Suprapubic skin (tissue), 4 donors: ENCODE measurements at regions not wholly inside any gene's neighbourhood (a gene's known extent, or its start where the extent isn't known, plus 50 kb on each side); places are given as distances from the start of the nearest gene placed in this dataset.

ENCODE experiments used
- DNase-seq, 2 donors: peaks; one replicate each; pipeline ENCODE4 v3.0.0-alpha.2; 2019; ENCODE audit warnings: low spot score in 2 of 2
- H3K27ac ChIP-seq: fragments of 200-600 bp; sonication (generic); one replicate; pipeline ENCODE4 v1.5.1; 2019
- H3K27me3 ChIP-seq: fragments of 200-600 bp; sonication (generic); one replicate; pipeline ENCODE4 v1.5.1; 2019
- H3K36me3 ChIP-seq: fragments of 200-600 bp; sonication (generic); one replicate; pipeline ENCODE4 v1.5.1; 2019
- H3K4me1 ChIP-seq: fragments of 200-600 bp; sonication (generic); one replicate; pipeline ENCODE4 v1.5.1; 2019
- H3K4me3 ChIP-seq: fragments of 200-600 bp; sonication (generic); one replicate; pipeline ENCODE4 v1.5.1; 2019; ENCODE audit warnings: mild to moderate bottlenecking
- H3K9me3 ChIP-seq: fragments of 200-600 bp; sonication (generic); one replicate; pipeline ENCODE4 v1.5.1; 2019
- EP300 ChIP-seq: sonication (generic); formaldehyde crosslinking; IDR thresholded peaks from one replicate; pipeline ENCODE4 v1.6.1; 2017; ENCODE audit warnings: antibody characterized with exemption
- POLR2A ChIP-seq, 2 donors: fragments of 450-650 bp; IDR thresholded peaks; one replicate each; pipeline ENCODE4 v1.6.1; 2017; ENCODE audit warnings: antibody characterized with exemption in 2 of 2, mild to moderate bottlenecking in 2 of 2, moderate library complexity in 2 of 2
- POLR2AphosphoS5 ChIP-seq, 3 donors: sonication (generic); formaldehyde crosslinking; IDR thresholded peaks; one replicate each; pipeline ENCODE4 v1.6.1; 2017; ENCODE audit warnings: antibody characterized with exemption in 3 of 3
- WGBS: methylation state at CpG from one replicate; pipeline ENCODE4 v1.1.5; 2018; 5-methylcytosine and 5-hydroxymethylcytosine counted together
- TF ChIP-seq, protein P1 (sequence below), 2 donors: fragments of 200-600 bp in 1 of 2; fragments of 450-650 bp in 1 of 2; sonication (generic) in 1 of 2; IDR thresholded peaks; one replicate each; pipeline ENCODE4 v1.5.1; 2016 to 2019; ENCODE audit warnings: antibody characterized with exemption in 2 of 2, mild to moderate bottlenecking in 1 of 2, moderate library complexity in 1 of 2

DNA sequence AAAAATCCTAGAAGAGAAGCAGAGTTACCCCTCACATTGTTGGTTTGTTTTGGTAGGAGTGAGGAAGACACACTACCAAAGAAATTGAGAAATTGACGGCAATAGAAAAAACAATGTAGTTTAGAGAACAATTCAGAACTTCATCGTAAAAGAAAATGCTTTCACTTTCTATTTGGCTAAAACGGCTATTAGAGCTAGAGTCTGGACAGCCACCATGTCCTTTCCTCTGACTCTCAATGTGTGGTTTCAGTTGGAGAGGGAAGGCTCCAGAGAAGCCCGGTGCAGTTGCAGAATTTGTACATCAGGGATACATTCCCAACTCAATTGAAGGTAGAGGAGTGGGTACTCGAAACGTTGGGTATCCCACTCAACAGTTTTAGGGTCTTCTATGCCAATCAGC is 535.3 kb downstream of the GALC start:
- H3K36me3 ChIP-seq, result no peaks in the 10 kb centered on the region

DNA sequence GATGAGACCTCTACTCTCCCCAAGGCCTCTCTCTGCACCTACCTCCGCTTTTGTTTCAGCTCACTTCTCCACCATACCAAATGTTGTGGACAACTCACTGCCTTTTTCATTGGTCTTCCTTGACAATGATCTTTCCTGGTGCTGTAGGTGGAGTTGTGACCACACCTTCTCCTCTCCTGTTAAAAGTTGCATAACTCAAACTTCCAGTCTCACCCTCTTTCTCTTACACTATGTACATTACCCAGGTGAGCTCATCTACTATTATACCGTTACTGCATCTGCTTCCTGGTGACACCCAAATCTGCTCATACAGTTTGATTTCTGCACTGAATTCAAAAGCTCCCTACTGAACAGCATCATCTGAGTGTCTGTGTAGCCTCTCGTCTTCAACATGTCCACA is 542.8 kb downstream of the GALC start:
- TF ChIP-seq POLR2AphosphoS5 (IDR thresholded peaks at IDR 0.05) (no peak), POLR2A (IDR thresholded peaks at IDR 0.05) (no peak), EP300 (no peak)
- TF ChIP-seq, protein P1, sequence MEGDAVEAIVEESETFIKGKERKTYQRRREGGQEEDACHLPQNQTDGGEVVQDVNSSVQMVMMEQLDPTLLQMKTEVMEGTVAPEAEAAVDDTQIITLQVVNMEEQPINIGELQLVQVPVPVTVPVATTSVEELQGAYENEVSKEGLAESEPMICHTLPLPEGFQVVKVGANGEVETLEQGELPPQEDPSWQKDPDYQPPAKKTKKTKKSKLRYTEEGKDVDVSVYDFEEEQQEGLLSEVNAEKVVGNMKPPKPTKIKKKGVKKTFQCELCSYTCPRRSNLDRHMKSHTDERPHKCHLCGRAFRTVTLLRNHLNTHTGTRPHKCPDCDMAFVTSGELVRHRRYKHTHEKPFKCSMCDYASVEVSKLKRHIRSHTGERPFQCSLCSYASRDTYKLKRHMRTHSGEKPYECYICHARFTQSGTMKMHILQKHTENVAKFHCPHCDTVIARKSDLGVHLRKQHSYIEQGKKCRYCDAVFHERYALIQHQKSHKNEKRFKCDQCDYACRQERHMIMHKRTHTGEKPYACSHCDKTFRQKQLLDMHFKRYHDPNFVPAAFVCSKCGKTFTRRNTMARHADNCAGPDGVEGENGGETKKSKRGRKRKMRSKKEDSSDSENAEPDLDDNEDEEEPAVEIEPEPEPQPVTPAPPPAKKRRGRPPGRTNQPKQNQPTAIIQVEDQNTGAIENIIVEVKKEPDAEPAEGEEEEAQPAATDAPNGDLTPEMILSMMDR (IDR thresholded peaks at IDR 0.05), result no peak
- Histone ChIP-seq H3K9me3 (no peaks in the 10 kb centered on the region), H3K27me3 (no peaks in the 10 kb centered on the region), H3K36me3 (no peaks in the 10 kb centered on the region), H3K27ac (no peak overlapping the region), H3K4me3 (no peak overlapping the region), H3K4me1 (no peaks in the 10 kb centered on the region)
- DNase-seq, result no peak
- 82% methylated on average over 3 of the region's 3 CpGs for WGBS

More for the DNA sequence above, 535.3 kb downstream of the GALC start:
- no peaks in the 10 kb centered on the region for H3K9me3 ChIP-seq
- DNase-seq, result no peak
- no peak overlapping the region for H3K27ac ChIP-seq
- H3K4me3 ChIP-seq, result no peak overlapping the region
- TF ChIP-seq EP300 (no peak), POLR2AphosphoS5 (IDR thresholded peaks at IDR 0.05) (no peak), POLR2A (IDR thresholded peaks at IDR 0.05) (no peak)
- TF ChIP-seq, protein P1 (IDR thresholded peaks at IDR 0.05), result no peak
- WGBS, result 80% methylated on average over 6 of the region's 6 CpGs
- H3K4me1 ChIP-seq, result no peaks in the 10 kb centered on the region
- H3K27me3 ChIP-seq, result no peaks in the 10 kb centered on the region

DNA sequence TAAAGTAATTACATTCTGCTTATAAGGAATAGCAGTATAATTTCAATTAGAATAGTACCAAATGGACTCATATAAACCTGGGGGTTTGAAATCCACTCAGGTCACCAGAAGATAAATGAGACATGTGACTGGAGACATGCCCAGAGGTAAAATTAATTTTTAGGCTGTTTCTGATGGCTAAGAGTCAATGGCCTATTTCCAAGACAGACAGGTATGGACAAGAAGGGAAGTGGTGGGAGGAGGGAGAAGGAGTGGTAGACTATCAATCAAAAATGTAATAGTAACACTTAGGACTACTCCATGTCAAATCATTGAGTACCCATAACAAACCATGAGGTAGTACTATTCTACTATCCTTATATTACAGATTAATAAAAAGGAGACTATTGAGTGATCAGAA is 544.0 kb downstream of the GALC start:
- no peak overlapping the region for H3K4me3 ChIP-seq
- no peak for TF ChIP-seq POLR2A (IDR thresholded peaks at IDR 0.05)
- TF ChIP-seq POLR2AphosphoS5 (IDR thresholded peaks at IDR 0.05), result no peak
- TF ChIP-seq, protein P1 (IDR thresholded peaks at IDR 0.05), result no peak
- no peak for TF ChIP-seq EP300
- H3K27me3 ChIP-seq, result no peaks in the 10 kb centered on the region
- H3K9me3 ChIP-seq, result no peaks in the 10 kb centered on the region
- H3K36me3 ChIP-seq, result no peaks in the 10 kb centered on the region
- DNase-seq, result no peak
- H3K27ac ChIP-seq, result no peak overlapping the region
- H3K4me1 ChIP-seq, result no peaks in the 10 kb centered on the region

DNA sequence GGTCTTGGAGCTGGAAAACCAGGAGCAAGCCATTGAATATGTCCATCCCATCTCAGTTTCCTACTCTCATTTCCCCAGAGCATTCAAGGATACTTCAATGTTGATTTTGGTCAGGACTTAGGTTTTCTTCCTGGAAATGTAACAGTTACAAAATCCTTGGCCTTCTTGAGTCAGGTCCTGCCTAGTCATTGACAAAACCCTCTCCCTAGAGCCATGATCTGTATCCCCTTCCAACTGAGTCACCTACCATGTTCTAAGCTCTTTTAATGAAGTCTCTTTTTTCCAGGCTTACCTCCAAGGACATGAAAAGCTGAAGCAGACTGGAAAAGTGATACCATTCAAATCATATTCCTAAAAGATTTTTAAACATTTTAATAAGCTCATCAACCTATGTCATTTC is 549.2 kb downstream of the GALC start:
- Histone ChIP-seq H3K27ac (no peak overlapping the region), H3K4me3 (no peak overlapping the region), H3K36me3 (no peaks in the 10 kb centered on the region), H3K4me1 (no peaks in the 10 kb centered on the region), H3K9me3 (no peaks in the 10 kb centered on the region), H3K27me3 (no peaks in the 10 kb centered on the region)
- no peak for DNase-seq
- TF ChIP-seq POLR2AphosphoS5 (IDR thresholded peaks at IDR 0.05) (no peak), EP300 (no peak), POLR2A (IDR thresholded peaks at IDR 0.05) (no peak)
- TF ChIP-seq, protein P1 (IDR thresholded peaks at IDR 0.05), result no peak

DNA sequence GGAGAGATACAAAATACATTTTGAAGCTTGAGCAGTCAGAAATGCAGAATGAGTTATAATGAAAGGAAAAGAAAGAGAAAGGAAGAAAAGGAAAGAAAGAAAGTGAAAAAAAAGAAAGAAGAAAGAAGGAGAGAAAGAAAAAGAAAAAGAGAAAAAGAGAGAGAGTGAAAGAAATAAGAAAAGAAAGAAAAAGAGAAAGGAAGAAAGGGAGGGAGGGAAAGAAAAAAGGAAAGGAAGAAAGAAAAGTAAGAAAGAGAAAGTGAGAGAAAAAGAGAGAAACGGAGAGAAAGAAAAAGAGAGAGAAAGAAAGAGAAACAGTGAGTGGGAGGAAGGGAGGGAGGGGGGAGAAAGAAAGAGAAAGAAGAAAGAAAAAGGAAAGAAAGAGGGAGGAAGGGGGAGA is 549.9 kb downstream of the GALC start:
- TF ChIP-seq POLR2AphosphoS5 (IDR thresholded peaks at IDR 0.05), result no peak
- TF ChIP-seq POLR2A (IDR thresholded peaks at IDR 0.05), result no peak
- TF ChIP-seq, protein P1 (IDR thresholded peaks at IDR 0.05), result no peak
- no peak for TF ChIP-seq EP300
- WGBS, result 97% methylated on average over 1 of the region's 1 CpG

More for the DNA sequence above, 549.9 kb downstream of the GALC start:
- Histone ChIP-seq H3K27ac (no peak overlapping the region), H3K4me3 (no peak overlapping the region), H3K36me3 (no peaks in the 10 kb centered on the region), H3K9me3 (no peaks in the 10 kb centered on the region), H3K27me3 (no peaks in the 10 kb centered on the region), H3K4me1 (no peaks in the 10 kb centered on the region)
- DNase-seq, result no peak
